ENCODE measurements at regions not wholly inside any gene's neighbourhood (a gene's known extent, or its start where the extent isn't known, plus 50 kb on each side); places are given as distances from the start of the nearest gene placed in this dataset.
"Not testable (repeated sequence)": the region's sequence is repeated elsewhere in the genome, so short reads cannot be mapped to it uniquely, and the experiment has no call there.

- WGBS, result 82% methylated on average over 5 of the region's 5 CpGs
- not testable (repeated sequence) for H3K4me3 ChIP-seq (ENCODE audit: low read length in 2 of 2); H3K27ac ChIP-seq (ENCODE audit: low read depth in 1 of 2, low read length in 1 of 2); H3K9me3 ChIP-seq (ENCODE audit: control insufficient read depth in 2 of 2, insufficient read depth in 1 of 2, low read length in 1 of 2); H3K36me3 ChIP-seq (ENCODE audit: control insufficient read depth in 2 of 2, insufficient read depth in 2 of 2, low read length in 1 of 2); H3K4me1 ChIP-seq (ENCODE audit: control insufficient read depth in 2 of 2, insufficient read depth in 2 of 2, low read length in 2 of 2); H3K27me3 ChIP-seq (ENCODE audit: control insufficient read depth in 2 of 2, insufficient read depth in 1 of 2, low read length in 1 of 2); DNase-seq (ENCODE audit: low read depth in 6 of 9, low spot score in 9 of 9)
These were observed 95.2 kb upstream of the USP25 start for GRCh38 chr21:15634541-15634940.

GRCh38 chr21:15638856-15639549, 90.8 kb upstream of the USP25 start:
- H3K9me3 ChIP-seq (ENCODE audit: control insufficient read depth in 2 of 2, insufficient read depth in 1 of 2, low read length in 1 of 2), result no peaks in the 10 kb centered on the region
- H3K4me3 ChIP-seq (ENCODE audit: low read length in 2 of 2), result no peak overlapping the region
- no peaks in the 10 kb centered on the region for H3K36me3 ChIP-seq (ENCODE audit: control insufficient read depth in 2 of 2, insufficient read depth in 2 of 2, low read length in 1 of 2)
- WGBS, result 92% methylated on average over 8 of the region's 8 CpGs
- peak overlapping the region in 1 of 2 donors; percentile 43 for H3K27ac ChIP-seq (ENCODE audit: low read depth in 1 of 2, low read length in 1 of 2)
- H3K27me3 ChIP-seq (ENCODE audit: control insufficient read depth in 2 of 2, insufficient read depth in 1 of 2, low read length in 1 of 2), result no peaks in the 10 kb centered on the region
- no peaks in the 10 kb centered on the region for H3K4me1 ChIP-seq (ENCODE audit: control insufficient read depth in 2 of 2, insufficient read depth in 2 of 2, low read length in 2 of 2)
- peak in 2 of 9 donors; percentile 3 to 10 for DNase-seq (ENCODE audit: low read depth in 6 of 9, low spot score in 9 of 9)

- DNase-seq (ENCODE audit: low read depth in 6 of 9, low spot score in 9 of 9); H3K27me3 ChIP-seq (ENCODE audit: control insufficient read depth in 2 of 2, insufficient read depth in 1 of 2, low read length in 1 of 2); H3K4me3 ChIP-seq (ENCODE audit: low read length in 2 of 2); H3K9me3 ChIP-seq (ENCODE audit: control insufficient read depth in 2 of 2, insufficient read depth in 1 of 2, low read length in 1 of 2); H3K36me3 ChIP-seq (ENCODE audit: control insufficient read depth in 2 of 2, insufficient read depth in 2 of 2, low read length in 1 of 2); H3K4me1 ChIP-seq (ENCODE audit: control insufficient read depth in 2 of 2, insufficient read depth in 2 of 2, low read length in 2 of 2); H3K27ac ChIP-seq (ENCODE audit: low read depth in 1 of 2, low read length in 1 of 2): not testable (repeated sequence)
- 94% methylated on average over 3 of the region's 3 CpGs for WGBS
These were observed 89.7 kb upstream of the USP25 start for GRCh38 chr21:15640113-15640512.

- DNase-seq (ENCODE audit: low read depth in 6 of 9, low spot score in 9 of 9), result no peak
- Histone ChIP-seq H3K4me1 (ENCODE audit: control insufficient read depth in 2 of 2, insufficient read depth in 2 of 2, low read length in 2 of 2) (no peaks in the 10 kb centered on the region), H3K36me3 (ENCODE audit: control insufficient read depth in 2 of 2, insufficient read depth in 2 of 2, low read length in 1 of 2) (no peaks in the 10 kb centered on the region), H3K4me3 (ENCODE audit: low read length in 2 of 2) (no peak overlapping the region), H3K27me3 (ENCODE audit: control insufficient read depth in 2 of 2, insufficient read depth in 1 of 2, low read length in 1 of 2) (no peaks in the 10 kb centered on the region), H3K27ac (ENCODE audit: low read depth in 1 of 2, low read length in 1 of 2) (no peak overlapping the region), H3K9me3 (ENCODE audit: control insufficient read depth in 2 of 2, insufficient read depth in 1 of 2, low read length in 1 of 2) (no peaks in the 10 kb centered on the region)
- WGBS, result 98% methylated on average over 3 of the region's 3 CpGs
These were observed 85.3 kb upstream of the USP25 start for GRCh38 chr21:15644489-15644888.

- 98% methylated on average over 4 of the region's 4 CpGs for WGBS
- DNase-seq (ENCODE audit: low read depth in 6 of 9, low spot score in 9 of 9), result no peak
These were observed 84.0 kb upstream of the USP25 start for GRCh38 chr21:15645830-15646229.

GRCh38 chr21:15650735-15651134, 79.0 kb upstream of the USP25 start:
- Histone ChIP-seq H3K4me3 (ENCODE audit: low read length in 2 of 2) (no peak overlapping the region), H3K4me1 (ENCODE audit: control insufficient read depth in 2 of 2, insufficient read depth in 2 of 2, low read length in 2 of 2) (no peaks in the 10 kb centered on the region), H3K27me3 (ENCODE audit: control insufficient read depth in 2 of 2, insufficient read depth in 1 of 2, low read length in 1 of 2) (no peaks in the 10 kb centered on the region), H3K9me3 (ENCODE audit: control insufficient read depth in 2 of 2, insufficient read depth in 1 of 2, low read length in 1 of 2) (no peaks in the 10 kb centered on the region), H3K36me3 (ENCODE audit: control insufficient read depth in 2 of 2, insufficient read depth in 2 of 2, low read length in 1 of 2) (no peaks in the 10 kb centered on the region), H3K27ac (ENCODE audit: low read depth in 1 of 2, low read length in 1 of 2) (no peak overlapping the region)
- no peak for DNase-seq (ENCODE audit: low read depth in 6 of 9, low spot score in 9 of 9)
- WGBS, result 93% methylated on average over 3 of the region's 3 CpGs

More at GRCh38 chr21:15645830-15646229, 84.0 kb upstream of the USP25 start:
- Histone ChIP-seq H3K36me3 (ENCODE audit: control insufficient read depth in 2 of 2, insufficient read depth in 2 of 2, low read length in 1 of 2) (no peaks in the 10 kb centered on the region), H3K4me1 (ENCODE audit: control insufficient read depth in 2 of 2, insufficient read depth in 2 of 2, low read length in 2 of 2) (no peaks in the 10 kb centered on the region), H3K27ac (ENCODE audit: low read depth in 1 of 2, low read length in 1 of 2) (no peak overlapping the region), H3K9me3 (ENCODE audit: control insufficient read depth in 2 of 2, insufficient read depth in 1 of 2, low read length in 1 of 2) (no peaks in the 10 kb centered on the region), H3K27me3 (ENCODE audit: control insufficient read depth in 2 of 2, insufficient read depth in 1 of 2, low read length in 1 of 2) (no peaks in the 10 kb centered on the region), H3K4me3 (ENCODE audit: low read length in 2 of 2) (no peak overlapping the region)

- no peaks in the 10 kb centered on the region for H3K27me3 ChIP-seq (ENCODE audit: control insufficient read depth in 2 of 2, insufficient read depth in 1 of 2, low read length in 1 of 2)
- H3K27ac ChIP-seq (ENCODE audit: low read depth in 1 of 2, low read length in 1 of 2), result no peak overlapping the region
- DNase-seq (ENCODE audit: low read depth in 6 of 9, low spot score in 9 of 9), result no peak
- no peaks in the 10 kb centered on the region for H3K36me3 ChIP-seq (ENCODE audit: control insufficient read depth in 2 of 2, insufficient read depth in 2 of 2, low read length in 1 of 2)
- H3K4me3 ChIP-seq (ENCODE audit: low read length in 2 of 2), result no peak overlapping the region
- no peaks in the 10 kb centered on the region for H3K4me1 ChIP-seq (ENCODE audit: control insufficient read depth in 2 of 2, insufficient read depth in 2 of 2, low read length in 2 of 2)
- 93% methylated on average over 3 of the region's 3 CpGs for WGBS
- H3K9me3 ChIP-seq (ENCODE audit: control insufficient read depth in 2 of 2, insufficient read depth in 1 of 2, low read length in 1 of 2), result no peaks in the 10 kb centered on the region
These were observed 78.6 kb upstream of the USP25 start for GRCh38 chr21:15651172-15651571.

- 90% methylated on average over 2 of the region's 2 CpGs for WGBS
- Histone ChIP-seq H3K27me3 (ENCODE audit: control insufficient read depth in 2 of 2, insufficient read depth in 1 of 2, low read length in 1 of 2) (no peaks in the 10 kb centered on the region), H3K9me3 (ENCODE audit: control insufficient read depth in 2 of 2, insufficient read depth in 1 of 2, low read length in 1 of 2) (no peaks in the 10 kb centered on the region), H3K4me1 (ENCODE audit: control insufficient read depth in 2 of 2, insufficient read depth in 2 of 2, low read length in 2 of 2) (no peaks in the 10 kb centered on the region), H3K36me3 (ENCODE audit: control insufficient read depth in 2 of 2, insufficient read depth in 2 of 2, low read length in 1 of 2) (no peaks in the 10 kb centered on the region), H3K27ac (ENCODE audit: low read depth in 1 of 2, low read length in 1 of 2) (no peak overlapping the region), H3K4me3 (ENCODE audit: low read length in 2 of 2) (no peak overlapping the region)
- DNase-seq (ENCODE audit: low read depth in 6 of 9, low spot score in 9 of 9), result no peak
These were observed 76.1 kb upstream of the USP25 start for GRCh38 chr21:15653710-15654109.

GRCh38 chr21:15654171-15654570, 75.6 kb upstream of the USP25 start:
- Histone ChIP-seq H3K9me3 (ENCODE audit: control insufficient read depth in 2 of 2, insufficient read depth in 1 of 2, low read length in 1 of 2) (no peaks in the 10 kb centered on the region), H3K4me3 (ENCODE audit: low read length in 2 of 2) (no peak overlapping the region), H3K36me3 (ENCODE audit: control insufficient read depth in 2 of 2, insufficient read depth in 2 of 2, low read length in 1 of 2) (no peaks in the 10 kb centered on the region), H3K27me3 (ENCODE audit: control insufficient read depth in 2 of 2, insufficient read depth in 1 of 2, low read length in 1 of 2) (no peaks in the 10 kb centered on the region), H3K4me1 (ENCODE audit: control insufficient read depth in 2 of 2, insufficient read depth in 2 of 2, low read length in 2 of 2) (no peaks in the 10 kb centered on the region), H3K27ac (ENCODE audit: low read depth in 1 of 2, low read length in 1 of 2) (no peak overlapping the region)
- WGBS, result 97% methylated on average over 6 of the region's 6 CpGs
- DNase-seq (ENCODE audit: low read depth in 6 of 9, low spot score in 9 of 9), result no peak

Measured in thymus (tissue), 11 donors.